DOHH2 (cell line): ENCODE measurements at regions not wholly inside any gene's neighbourhood (a gene's known extent, or its start where the extent isn't known, plus 50 kb on each side); places are given as distances from the start of the nearest gene placed in this dataset.

Experiments used
- H3F3A ChIP-seq: fragments of 200-600 bp; sonication (generic), shearing (Covaris generic); 2 replicates; pipeline ENCODE4 v1.6.0; 2016; ENCODE audit warnings: antibody characterized with exemption, mild to moderate bottlenecking; ENCODE audit not compliant: control insufficient read depth, insufficient read depth
- H3K27ac ChIP-seq: fragments of 200-600 bp; sonication (generic); 2 replicates; pipeline ENCODE4 v1.5.1; 2014; ENCODE audit warnings: low read depth, mild to moderate bottlenecking, low read length, moderate library complexity
- H3K27me3 ChIP-seq: fragments of 200-600 bp; sonication (generic); 2 replicates; pipeline ENCODE4 v1.6.1; 2014; ENCODE audit warnings: mild to moderate bottlenecking, low read length, mixed read lengths; ENCODE audit not compliant: control insufficient read depth
- H3K36me3 ChIP-seq: fragments of 200-600 bp; sonication (generic); 2 replicates; pipeline ENCODE4 v1.6.1; 2014; ENCODE audit warnings: mild to moderate bottlenecking, low read length, moderate library complexity, mixed read lengths; ENCODE audit not compliant: control insufficient read depth
- H3K4me1 ChIP-seq: fragments of 200-600 bp; sonication (generic); 2 replicates; pipeline ENCODE4 v1.6.1; 2014; ENCODE audit warnings: mild to moderate bottlenecking, low read length, mixed read lengths; ENCODE audit not compliant: control insufficient read depth
- H3K4me2 ChIP-seq: fragments of 200-600 bp; sonication (generic); 2 replicates; pipeline ENCODE4 v1.6.0; 2014; ENCODE audit warnings: mild to moderate bottlenecking, low read length, moderate library complexity
- H3K4me3 ChIP-seq: fragments of 200-600 bp; sonication (generic); 2 replicates; pipeline ENCODE4 v1.5.1; 2014; ENCODE audit warnings: mild to moderate bottlenecking, low read length, mixed read lengths
- H3K79me2 ChIP-seq: fragments of 200-600 bp; sonication (generic); 2 replicates; pipeline ENCODE4 v1.6.1; 2014; ENCODE audit warnings: mild to moderate bottlenecking, low read length, mixed read lengths; ENCODE audit not compliant: control insufficient read depth
- H3K9me2 ChIP-seq: fragments of 200-600 bp; sonication (generic); replicated peaks from 2 replicates; pipeline ENCODE4 v1.6.1; 2014; ENCODE audit warnings: mild to moderate bottlenecking, low read length, mixed read lengths; ENCODE audit not compliant: control insufficient read depth
- H3K9me3 ChIP-seq: fragments of 200-600 bp; sonication (generic); 2 replicates; pipeline ENCODE4 v1.6.1; 2014; ENCODE audit warnings: antibody characterized with exemption, low read length, mixed read lengths; ENCODE audit not compliant: control insufficient read depth, insufficient read depth
- H4K20me1 ChIP-seq: fragments of 200-600 bp; sonication (generic); 2 replicates; pipeline ENCODE4 v1.6.0; 2014; ENCODE audit warnings: low read depth, mild to moderate bottlenecking, antibody characterized with exemption, low read length, moderate library complexity; ENCODE audit not compliant: control insufficient read depth, insufficient read depth
- EZH2phosphoT487 ChIP-seq: fragments of 200-600 bp; sonication (generic); IDR thresholded peaks from 2 replicates; pipeline ENCODE4 v1.6.1; 2017; ENCODE audit warnings: borderline replicate concordance, mild to moderate bottlenecking, antibody characterized with exemption, low read length, moderate library complexity, mixed read lengths
- TF ChIP-seq, protein P1 (sequence below): fragments of 200-600 bp; sonication (generic); IDR thresholded peaks from one replicate; pipeline ENCODE4 v1.5.1; 2014; ENCODE audit warnings: antibody characterized with exemption, mild to moderate bottlenecking, low read depth, low read length; ENCODE audit not compliant: poor library complexity, severe bottlenecking

DNA sequence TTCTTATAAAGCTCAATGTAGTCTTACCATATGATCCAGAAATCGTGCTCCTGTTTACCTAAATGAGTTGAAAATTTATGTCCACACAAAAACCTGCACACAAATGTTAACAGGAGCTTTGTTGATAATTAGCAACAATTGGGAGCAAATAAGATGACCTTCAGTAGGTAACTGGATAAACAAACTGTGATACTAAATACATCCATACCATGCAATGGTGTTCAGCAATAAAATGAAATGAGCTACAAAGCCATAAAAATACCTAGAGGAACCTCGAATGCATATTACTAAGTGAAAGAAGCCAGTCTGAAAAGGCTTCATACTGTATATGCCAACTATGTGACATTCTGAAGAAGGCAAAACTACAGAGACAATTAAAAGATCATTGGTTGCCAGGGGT lies 185.6 kb upstream of the HNRNPA3 start:
- no peak overlapping the region for H3K4me3 ChIP-seq
- no peaks in the 10 kb centered on the region for H3K4me1 ChIP-seq
- no peaks in the 10 kb centered on the region for H3K9me3 ChIP-seq
- no peak overlapping the region for H3K4me2 ChIP-seq
- TF ChIP-seq, protein P1, sequence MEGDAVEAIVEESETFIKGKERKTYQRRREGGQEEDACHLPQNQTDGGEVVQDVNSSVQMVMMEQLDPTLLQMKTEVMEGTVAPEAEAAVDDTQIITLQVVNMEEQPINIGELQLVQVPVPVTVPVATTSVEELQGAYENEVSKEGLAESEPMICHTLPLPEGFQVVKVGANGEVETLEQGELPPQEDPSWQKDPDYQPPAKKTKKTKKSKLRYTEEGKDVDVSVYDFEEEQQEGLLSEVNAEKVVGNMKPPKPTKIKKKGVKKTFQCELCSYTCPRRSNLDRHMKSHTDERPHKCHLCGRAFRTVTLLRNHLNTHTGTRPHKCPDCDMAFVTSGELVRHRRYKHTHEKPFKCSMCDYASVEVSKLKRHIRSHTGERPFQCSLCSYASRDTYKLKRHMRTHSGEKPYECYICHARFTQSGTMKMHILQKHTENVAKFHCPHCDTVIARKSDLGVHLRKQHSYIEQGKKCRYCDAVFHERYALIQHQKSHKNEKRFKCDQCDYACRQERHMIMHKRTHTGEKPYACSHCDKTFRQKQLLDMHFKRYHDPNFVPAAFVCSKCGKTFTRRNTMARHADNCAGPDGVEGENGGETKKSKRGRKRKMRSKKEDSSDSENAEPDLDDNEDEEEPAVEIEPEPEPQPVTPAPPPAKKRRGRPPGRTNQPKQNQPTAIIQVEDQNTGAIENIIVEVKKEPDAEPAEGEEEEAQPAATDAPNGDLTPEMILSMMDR = no peak
- no peak for TF ChIP-seq EZH2phosphoT487
- no peaks in the 10 kb centered on the region for H3K9me2 ChIP-seq
- no peaks in the 10 kb centered on the region for H3K36me3 ChIP-seq
- H3K79me2 ChIP-seq = no peaks in the 10 kb centered on the region
- H4K20me1 ChIP-seq = no peaks in the 10 kb centered on the region
- H3K27ac ChIP-seq = no peak overlapping the region
- peaks cover 11% of the 10 kb centered on the region; the same call in 1 of the 2 replicates for H3K27me3 ChIP-seq
- H3F3A ChIP-seq = no peaks in the 10 kb centered on the region

DNA sequence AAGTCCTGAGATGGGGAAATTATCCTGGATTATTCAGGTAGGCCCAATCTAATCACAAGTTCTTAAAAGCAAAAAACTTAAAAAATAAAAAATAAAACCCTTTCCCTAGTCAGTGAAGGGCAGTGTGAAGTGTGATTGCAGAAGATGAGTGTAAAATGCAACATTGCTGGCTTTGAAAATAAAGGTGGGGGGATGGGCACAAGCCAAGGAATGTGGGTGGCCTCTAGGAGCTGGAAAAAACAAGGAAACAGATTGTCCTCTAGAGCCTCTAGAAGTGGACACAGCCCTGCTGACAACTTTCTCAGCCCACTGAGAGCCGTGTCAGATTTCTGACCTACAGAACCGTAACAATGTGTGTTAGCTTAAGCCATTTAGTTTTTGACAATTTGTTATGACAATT lies 184.3 kb upstream of the HNRNPA3 start:
- H3K36me3 ChIP-seq = no peaks in the 10 kb centered on the region
- no peak overlapping the region for H3K4me2 ChIP-seq
- H3K4me1 ChIP-seq = no peaks in the 10 kb centered on the region
- no peaks in the 10 kb centered on the region for H4K20me1 ChIP-seq
- no peak overlapping the region for H3K4me3 ChIP-seq
- H3K27ac ChIP-seq = no peak overlapping the region
- no peaks in the 10 kb centered on the region for H3F3A ChIP-seq
- TF ChIP-seq, protein P1 = no peak
- H3K27me3 ChIP-seq = peaks cover 11% of the 10 kb centered on the region; the same call in 1 of the 2 replicates
- no peaks in the 10 kb centered on the region for H3K9me3 ChIP-seq
- no peaks in the 10 kb centered on the region for H3K79me2 ChIP-seq
- H3K9me2 ChIP-seq = no peaks in the 10 kb centered on the region

DNA sequence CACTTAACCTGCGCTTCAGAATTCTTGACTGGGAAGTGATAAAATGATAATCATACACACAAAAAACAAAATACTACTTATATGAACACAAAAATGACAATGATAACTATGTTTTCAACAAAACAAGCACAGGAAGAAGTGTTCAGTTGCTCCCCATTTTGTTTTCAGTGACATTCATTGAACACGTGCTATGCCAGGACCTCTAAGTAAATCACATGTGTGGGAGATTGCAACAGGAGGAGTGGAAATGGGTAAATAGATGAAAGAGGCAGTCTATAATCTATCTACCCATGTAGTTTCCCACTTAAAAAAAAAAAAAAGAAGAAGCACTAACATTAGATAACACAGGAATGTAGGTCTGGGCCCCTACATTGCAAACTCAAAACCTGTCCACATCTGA lies 183.5 kb upstream of the HNRNPA3 start:
- no peaks in the 10 kb centered on the region for H3K4me1 ChIP-seq

More for the DNA sequence above, 183.5 kb upstream of the HNRNPA3 start:
- Histone ChIP-seq H3K9me3 (no peaks in the 10 kb centered on the region), H3F3A (no peaks in the 10 kb centered on the region), H3K27me3 (peaks cover 11% of the 10 kb centered on the region; the same call in 1 of the 2 replicates), H3K9me2 (no peaks in the 10 kb centered on the region), H3K4me3 (no peak overlapping the region), H3K36me3 (no peaks in the 10 kb centered on the region), H3K4me2 (no peak overlapping the region), H3K79me2 (no peaks in the 10 kb centered on the region), H4K20me1 (no peaks in the 10 kb centered on the region), H3K27ac (no peak overlapping the region)
- no peak for TF ChIP-seq EZH2phosphoT487
- TF ChIP-seq, protein P1 = no peak
